Uterus (tissue), 2 donors: ENCODE measurements at regions not wholly inside any gene's neighbourhood (a gene's known extent, or its start where the extent isn't known, plus 50 kb on each side); places are given as distances from the start of the nearest gene placed in this dataset.

Experiments used
- POLR2A ChIP-seq, 2 donors: fragments of 450-650 bp; IDR thresholded peaks; one replicate each; pipeline ENCODE4 v1.6.1; 2016; ENCODE audit warnings: antibody characterized with exemption in 2 of 2, mild to moderate bottlenecking in 1 of 2, moderate library complexity in 1 of 2
- TF ChIP-seq, protein P1 (sequence below), 4 experiments: fragments of 200-600 bp in 2 of 4; fragments of 450-650 bp in 2 of 4; sonication (generic) in 2 of 4; IDR thresholded peaks; one replicate each; pipeline ENCODE4 v1.5.1; 2016 to 2019; ENCODE audit warnings: antibody characterized with exemption in 4 of 4, mild to moderate bottlenecking in 2 of 4, moderate library complexity in 1 of 4

DNA sequence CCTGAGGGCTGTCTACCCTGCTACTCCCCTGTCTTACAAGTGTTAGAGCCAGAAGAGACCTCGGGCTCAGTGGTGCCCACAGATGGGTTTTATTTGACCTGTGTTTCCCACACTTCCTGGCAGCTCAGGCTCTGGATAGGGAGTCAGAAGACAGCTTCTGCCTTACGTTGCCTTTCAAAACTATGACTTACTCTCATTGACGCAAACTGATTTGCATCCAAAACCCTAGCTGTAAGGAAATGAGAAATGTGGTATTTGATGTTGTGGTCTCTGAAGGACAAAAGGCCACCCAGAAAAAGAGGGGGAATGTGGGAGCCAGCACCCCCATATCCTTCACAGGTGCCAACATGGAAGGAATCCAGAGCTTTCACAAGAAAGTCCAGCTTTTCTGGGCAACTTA lies 180.2 kb downstream of the ATG4C start:
- TF ChIP-seq POLR2A (IDR thresholded peaks at IDR 0.05), result no peak
- TF ChIP-seq, protein P1, sequence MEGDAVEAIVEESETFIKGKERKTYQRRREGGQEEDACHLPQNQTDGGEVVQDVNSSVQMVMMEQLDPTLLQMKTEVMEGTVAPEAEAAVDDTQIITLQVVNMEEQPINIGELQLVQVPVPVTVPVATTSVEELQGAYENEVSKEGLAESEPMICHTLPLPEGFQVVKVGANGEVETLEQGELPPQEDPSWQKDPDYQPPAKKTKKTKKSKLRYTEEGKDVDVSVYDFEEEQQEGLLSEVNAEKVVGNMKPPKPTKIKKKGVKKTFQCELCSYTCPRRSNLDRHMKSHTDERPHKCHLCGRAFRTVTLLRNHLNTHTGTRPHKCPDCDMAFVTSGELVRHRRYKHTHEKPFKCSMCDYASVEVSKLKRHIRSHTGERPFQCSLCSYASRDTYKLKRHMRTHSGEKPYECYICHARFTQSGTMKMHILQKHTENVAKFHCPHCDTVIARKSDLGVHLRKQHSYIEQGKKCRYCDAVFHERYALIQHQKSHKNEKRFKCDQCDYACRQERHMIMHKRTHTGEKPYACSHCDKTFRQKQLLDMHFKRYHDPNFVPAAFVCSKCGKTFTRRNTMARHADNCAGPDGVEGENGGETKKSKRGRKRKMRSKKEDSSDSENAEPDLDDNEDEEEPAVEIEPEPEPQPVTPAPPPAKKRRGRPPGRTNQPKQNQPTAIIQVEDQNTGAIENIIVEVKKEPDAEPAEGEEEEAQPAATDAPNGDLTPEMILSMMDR (IDR thresholded peaks at IDR 0.05), result no peak
